B cell (primary cell): ENCODE measurements at regions not wholly inside any gene's neighbourhood (a gene's known extent, or its start where the extent isn't known, plus 50 kb on each side); places are given as distances from the start of the nearest gene placed in this dataset.

ENCODE experiments used
- ATAC-seq: fragments of 200-7000 bp; cut with Tn5 transposase; one replicate; pipeline ENCODE4 v1.10.0; 2021; ENCODE audit warnings: low read depth, mild to moderate bottlenecking, moderate number of reproducible peaks, moderate library complexity
- CTCF ChIA-PET: fragments of 350-600 bp; sonication (Branson Sonifier 250); formaldehyde crosslinking; loops from one replicate; lab custom pipeline; 2021; ENCODE audit warnings: antibody characterized with exemption, inconsistent platforms; lab: Charles Lee
- POLR2A ChIA-PET: fragments of 350-600 bp; sonication (Branson Sonifier 250); formaldehyde crosslinking; loops from one replicate; lab custom pipeline; 2021; ENCODE audit warnings: antibody characterized with exemption; lab: Charles Lee
- DNase-seq: peaks from one replicate; pipeline ENCODE4 v3.0.0; 2013
- H2AFZ ChIP-seq: 2 replicates; pipeline ENCODE4 v1.6.1; 2012; ENCODE audit warnings: mild to moderate bottlenecking, low read depth, low read length; ENCODE audit not compliant: insufficient read depth, poor library complexity, severe bottlenecking
- H3K27ac ChIP-seq, 2 donors: 1 replicate in 1 of 2; 2 replicates in 1 of 2; pipeline ENCODE4 v1.5.1; 2012 to 2013; ENCODE audit warnings: low read length in 2 of 2, mild to moderate bottlenecking in 2 of 2, moderate library complexity in 1 of 2
- H3K27me3 ChIP-seq, 4 experiments: fragments of 200-600 bp in 1 of 4; sonication (generic) in 1 of 4; replicated peaks in 1 of 4; 1 replicate in 2 of 4; 2 replicates in 2 of 4; pipeline versions ENCODE4 v1.6.1 to v1.7.0; 2013 to 2016; ENCODE audit warnings: low read length in 3 of 4, mild to moderate bottlenecking in 2 of 4, mixed read lengths in 1 of 4, moderate library complexity in 1 of 4; ENCODE audit not compliant: insufficient read depth in 4 of 4, control insufficient read depth in 3 of 4; ENCODE audit errors: control extremely low read depth in 1 of 4
- H3K36me3 ChIP-seq, 2 experiments: replicated peaks in 1 of 2; 1 replicate in 1 of 2; 2 replicates in 1 of 2; pipeline versions ENCODE4 v1.6.1 to v1.7.1; 2013; ENCODE audit warnings: low read length in 1 of 2; ENCODE audit not compliant: insufficient read depth in 2 of 2, control insufficient read depth in 1 of 2; ENCODE audit errors: control extremely low read depth in 1 of 2, extremely low read depth in 1 of 2
- H3K4me1 ChIP-seq, 2 donors: fragments of 200-600 bp in 1 of 2; sonication (generic) in 1 of 2; 1 replicate in 1 of 2; 2 replicates in 1 of 2; pipeline versions ENCODE4 v1.5.1 to v1.6.1; 2013 to 2017; ENCODE audit warnings: low read length in 2 of 2; ENCODE audit not compliant: control insufficient read depth in 2 of 2, insufficient read depth in 2 of 2
- H3K4me2 ChIP-seq: replicated peaks from 2 replicates; pipeline ENCODE3; 2012; ENCODE audit warnings: mild to moderate bottlenecking, low read depth, low read length; ENCODE audit not compliant: poor library complexity, severe bottlenecking
- H3K4me3 ChIP-seq, 5 experiments: fragments of 200-600 bp in 1 of 5; sonication (generic) in 1 of 5; 1 replicate in 3 of 5; 2 replicates in 2 of 5; pipeline versions ENCODE4 v1.5.1 to v1.7.0; 2011 to 2016; ENCODE audit warnings: low read length in 4 of 5, mild to moderate bottlenecking in 4 of 5, low read depth in 2 of 5, control low read depth in 1 of 5, moderate library complexity in 1 of 5; ENCODE audit not compliant: insufficient read depth in 1 of 5; ENCODE audit errors: control extremely low read depth in 1 of 5, extremely low read depth in 1 of 5
- H3K79me2 ChIP-seq: fragments of 200-600 bp; sonication (generic); one replicate; pipeline ENCODE4 v1.6.0; 2016; ENCODE audit warnings: low read length; ENCODE audit not compliant: control insufficient read depth, insufficient read depth
- H3K9ac ChIP-seq: fragments of 200-600 bp; sonication (generic); 2 replicates; pipeline ENCODE4 v1.6.1; 2017; ENCODE audit warnings: mild to moderate bottlenecking, low read length, moderate library complexity
- H3K9me3 ChIP-seq, 3 donors: one replicate each; pipeline versions ENCODE4 v1.6.1 to v1.7.1; 2013; ENCODE audit warnings: low read length in 2 of 3; ENCODE audit not compliant: control insufficient read depth in 2 of 3, insufficient read depth in 1 of 3; ENCODE audit errors: control extremely low read depth in 1 of 3
- H4K20me1 ChIP-seq: 2 replicates; pipeline ENCODE4 v1.6.0; 2012; ENCODE audit warnings: mild to moderate bottlenecking, low read length; ENCODE audit not compliant: insufficient read depth, control insufficient read depth, poor library complexity, severe bottlenecking
- H3K27ac Mint-ChIP-seq: one replicate; pipeline ENCODE4 v1.8.0; 2021; ENCODE audit warnings: mixed read lengths
- H3K27me3 Mint-ChIP-seq: one replicate; pipeline ENCODE4 v1.8.0; 2021; ENCODE audit warnings: mixed read lengths
- H3K4me1 Mint-ChIP-seq: one replicate; pipeline ENCODE4 v1.8.0; 2021; ENCODE audit warnings: mixed read lengths
- H3K4me3 Mint-ChIP-seq: one replicate; pipeline ENCODE4 v1.8.0; 2021; ENCODE audit warnings: mixed read lengths
- H3K9me3 Mint-ChIP-seq: one replicate; pipeline ENCODE4 v1.8.0; 2022; ENCODE audit warnings: mixed read lengths; ENCODE audit not compliant: insufficient read depth
- EZH2 ChIP-seq: IDR thresholded peaks from 2 replicates; pipeline ENCODE4 v1.6.1; 2012; ENCODE audit warnings: borderline replicate concordance, low read depth, mild to moderate bottlenecking, moderate library complexity, low read length; ENCODE audit not compliant: insufficient read depth, poor library complexity, severe bottlenecking
- WGBS: methylation state at CpG from one replicate; pipeline ENCODE4 v1.1.5; 2013; ENCODE audit warnings: missing lambda C conversion rate; ENCODE audit not compliant: insufficient coverage; 5-methylcytosine and 5-hydroxymethylcytosine counted together
- intact Hi-C: fragments of 100-400 bp; cut with micrococcal nuclease; formaldehyde crosslinking; loops from one replicate; pipeline ENCODE4 v1.10.0; 2022
- TF ChIP-seq, protein P1 (sequence below): fragments of 200-600 bp; IDR thresholded peaks from one replicate; pipeline ENCODE4 v1.8.0; 2022; ENCODE audit warnings: antibody characterized with exemption, mild to moderate bottlenecking

DNA sequence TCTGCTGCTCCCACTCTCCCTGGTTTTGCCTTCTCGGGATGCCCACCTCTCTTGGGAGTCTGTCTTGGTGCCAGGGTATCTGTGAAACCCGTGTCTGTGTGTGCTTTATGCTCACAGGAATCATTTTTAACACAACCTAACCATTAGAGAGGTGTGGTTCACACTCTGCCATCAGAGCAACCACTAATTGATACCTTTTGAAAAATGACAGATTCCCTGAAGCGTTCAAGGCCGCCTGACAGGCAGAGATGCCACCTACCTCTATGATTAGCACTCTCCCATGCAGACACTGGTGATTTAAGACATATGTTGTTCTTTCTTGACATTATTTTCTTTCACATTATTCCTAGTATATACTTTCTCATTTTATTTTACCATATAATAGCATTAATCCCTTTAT lies 207.3 kb upstream of the SGCD start:
- H3K27ac Mint-ChIP-seq = no peak overlapping the region
- ChIA-PET POLR2A (no interaction called here), CTCF (no interaction called here)
- no peak overlapping the region for H3K4me3 Mint-ChIP-seq
- no peaks in the 10 kb centered on the region for H3K79me2 ChIP-seq
- WGBS = no CpG with 5 or more reads among the region's 4 CpGs
- H2AFZ ChIP-seq = no peak overlapping the region
- H3K9me3 Mint-ChIP-seq = peaks cover 4% of the 10 kb centered on the region
- H3K4me2 ChIP-seq = no peak overlapping the region
- no peaks in the 10 kb centered on the region for H3K9me3 ChIP-seq
- H3K4me1 ChIP-seq = no peaks in the 10 kb centered on the region
- intact Hi-C loops = no loop called here
- peaks cover 5% of the 10 kb centered on the region for H3K27me3 Mint-ChIP-seq
- H3K27ac ChIP-seq = no peak overlapping the region
- DNase-seq (no peak), ATAC-seq (no peak)
- H3K9ac ChIP-seq = no peak overlapping the region
- TF ChIP-seq, protein P1, sequence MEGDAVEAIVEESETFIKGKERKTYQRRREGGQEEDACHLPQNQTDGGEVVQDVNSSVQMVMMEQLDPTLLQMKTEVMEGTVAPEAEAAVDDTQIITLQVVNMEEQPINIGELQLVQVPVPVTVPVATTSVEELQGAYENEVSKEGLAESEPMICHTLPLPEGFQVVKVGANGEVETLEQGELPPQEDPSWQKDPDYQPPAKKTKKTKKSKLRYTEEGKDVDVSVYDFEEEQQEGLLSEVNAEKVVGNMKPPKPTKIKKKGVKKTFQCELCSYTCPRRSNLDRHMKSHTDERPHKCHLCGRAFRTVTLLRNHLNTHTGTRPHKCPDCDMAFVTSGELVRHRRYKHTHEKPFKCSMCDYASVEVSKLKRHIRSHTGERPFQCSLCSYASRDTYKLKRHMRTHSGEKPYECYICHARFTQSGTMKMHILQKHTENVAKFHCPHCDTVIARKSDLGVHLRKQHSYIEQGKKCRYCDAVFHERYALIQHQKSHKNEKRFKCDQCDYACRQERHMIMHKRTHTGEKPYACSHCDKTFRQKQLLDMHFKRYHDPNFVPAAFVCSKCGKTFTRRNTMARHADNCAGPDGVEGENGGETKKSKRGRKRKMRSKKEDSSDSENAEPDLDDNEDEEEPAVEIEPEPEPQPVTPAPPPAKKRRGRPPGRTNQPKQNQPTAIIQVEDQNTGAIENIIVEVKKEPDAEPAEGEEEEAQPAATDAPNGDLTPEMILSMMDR = no peak
- no peak for TF ChIP-seq EZH2
- H4K20me1 ChIP-seq = no peaks in the 10 kb centered on the region
- no peaks in the 10 kb centered on the region for H3K36me3 ChIP-seq
- H3K4me3 ChIP-seq = no peak overlapping the region
- no peaks in the 10 kb centered on the region for H3K4me1 Mint-ChIP-seq
- no peaks in the 10 kb centered on the region for H3K27me3 ChIP-seq

DNA sequence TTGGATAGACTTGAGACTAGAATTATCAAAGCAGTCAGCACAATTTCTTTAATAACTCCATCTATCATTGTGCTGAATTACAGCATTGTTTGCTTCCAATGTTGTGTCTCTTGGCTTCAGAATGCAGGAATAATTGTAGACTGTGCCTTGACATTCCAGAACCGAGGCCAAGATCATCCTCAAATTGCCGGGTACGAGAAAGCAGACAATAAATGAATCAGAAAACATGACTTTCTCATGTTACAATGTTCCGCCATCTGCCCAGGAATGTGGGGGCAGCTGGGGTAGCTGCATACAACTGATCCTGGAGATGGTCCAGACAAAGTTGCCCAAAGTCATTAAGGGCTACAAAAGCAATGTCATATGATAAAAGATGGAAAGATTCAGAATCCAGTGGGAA lies 206.2 kb upstream of the SGCD start:
- Histone ChIP-seq H3K4me1 (no peaks in the 10 kb centered on the region), H3K27ac (no peak overlapping the region), H3K27me3 (no peaks in the 10 kb centered on the region), H3K4me3 (no peak overlapping the region), H3K36me3 (no peaks in the 10 kb centered on the region), H4K20me1 (no peaks in the 10 kb centered on the region), H3K9ac (no peak overlapping the region), H3K9me3 (no peaks in the 10 kb centered on the region), H3K4me2 (no peak overlapping the region), H3K79me2 (no peaks in the 10 kb centered on the region), H2AFZ (no peak overlapping the region)
- intact Hi-C loops = no loop called here
- Mint-ChIP-seq H3K4me1 (no peaks in the 10 kb centered on the region), H3K4me3 (no peak overlapping the region), H3K27me3 (peaks cover 5% of the 10 kb centered on the region), H3K27ac (no peak overlapping the region), H3K9me3 (peaks cover 4% of the 10 kb centered on the region)
- POLR2A ChIA-PET = no interaction called here
- 79% methylated on average over 4 of the region's 4 CpGs for WGBS
- TF ChIP-seq, protein P1 = no peak
- no peak for TF ChIP-seq EZH2
- CTCF ChIA-PET = no interaction called here
- ATAC-seq (no peak), DNase-seq (no peak)
